ENCODE measurements at regions not wholly inside any gene's neighbourhood (a gene's known extent, or its start where the extent isn't known, plus 50 kb on each side); places are given as distances from the start of the nearest gene placed in this dataset.

GRCh38 chr1:166353213-166353612, 186.4 kb upstream of the FAM78B start:
- no peak for TF ChIP-seq POLR2A (IDR thresholded peaks at IDR 0.05; ENCODE audit: low read depth, low read length)
- no peak for TF ChIP-seq POLR2AphosphoS5 (IDR thresholded peaks at IDR 0.05; ENCODE audit: low read depth, low read length)
- no peak for TF ChIP-seq TAF1 (IDR thresholded peaks at IDR 0.05; ENCODE audit: low read depth, low read length)
- no peak for TF ChIP-seq SPI1 (IDR thresholded peaks at IDR 0.05; ENCODE audit: low read depth, low read length)
